OCI-LY3 (cell line): ENCODE measurements at regions not wholly inside any gene's neighbourhood (a gene's known extent, or its start where the extent isn't known, plus 50 kb on each side); places are given as distances from the start of the nearest gene placed in this dataset.
"Not testable (repeated sequence)": the region's sequence is repeated elsewhere in the genome, so short reads cannot be mapped to it uniquely, and the experiment has no call there.

Source experiments
- H2AFZ ChIP-seq: fragments of 200-600, 300-600 bp; shearing (Covaris generic); 2 replicates; pipeline ENCODE4 v1.6.0; 2014; ENCODE audit warnings: antibody characterized with exemption, low read depth, low read length
- H3K27ac ChIP-seq: fragments of 200-600, 300-600 bp; sonication (generic); 2 replicates; pipeline ENCODE4 v1.5.1; 2014; ENCODE audit warnings: mild to moderate bottlenecking, low read length, moderate library complexity, mixed read lengths
- H3K27me3 ChIP-seq: fragments of 200-600, 300-600 bp; sonication (generic); 2 replicates; pipeline ENCODE4 v1.6.1; 2014; ENCODE audit warnings: low read depth, low read length, mixed read lengths
- H3K36me3 ChIP-seq: fragments of 200-600, 300-600 bp; sonication (generic); replicated peaks from 2 replicates; pipeline ENCODE3; 2014; ENCODE audit warnings: low read depth, low read length, mixed read lengths
- H3K4me1 ChIP-seq: fragments of 300-600, 200-600 bp; sonication (generic); 2 replicates; pipeline ENCODE4 v1.6.1; 2014; ENCODE audit warnings: low read length, mixed read lengths
- H3K4me2 ChIP-seq: fragments of 200-600, 300-600 bp; sonication (generic); 2 replicates; pipeline ENCODE4 v1.6.1; 2014; ENCODE audit warnings: low read length, mixed read lengths
- H3K4me3 ChIP-seq: fragments of 300-600, 200-600 bp; sonication (generic); 2 replicates; pipeline ENCODE4 v1.5.1; 2014; ENCODE audit warnings: antibody characterized with exemption, mild to moderate bottlenecking, low read length, moderate library complexity
- H3K79me2 ChIP-seq: fragments of 300-600, 200-600 bp; shearing (Covaris generic); 2 replicates; pipeline ENCODE4 v1.6.1; 2014; ENCODE audit warnings: mild to moderate bottlenecking, low read length, mixed read lengths
- H3K9ac ChIP-seq: fragments of 300-600, 200-600 bp; shearing (Covaris generic); 2 replicates; pipeline ENCODE4 v1.6.0; 2014; ENCODE audit warnings: mild to moderate bottlenecking, low read length, moderate library complexity
- H3K9me3 ChIP-seq: fragments of 200-600, 300-600 bp; shearing (Covaris generic); 2 replicates; pipeline ENCODE4 v1.6.1; 2014; ENCODE audit warnings: low read length, mixed read lengths; ENCODE audit not compliant: insufficient read depth
- H4K20me1 ChIP-seq: fragments of 200-600, 300-600 bp; sonication (generic); 2 replicates; pipeline ENCODE4 v1.6.1; 2016; ENCODE audit warnings: low read length, mixed read lengths; ENCODE audit not compliant: insufficient read depth
- CTCF ChIP-seq: fragments of 200-600, 300-600 bp; sonication (generic); IDR thresholded peaks from 2 replicates; pipeline ENCODE4 v1.5.1; 2014; ENCODE audit warnings: antibody characterized with exemption, low read length, low read depth
- EZH2phosphoT487 ChIP-seq: fragments of 200-600 bp; shearing (Covaris generic); IDR thresholded peaks from 2 replicates; pipeline ENCODE4 v1.6.1; 2018; ENCODE audit warnings: antibody characterized with exemption, mixed run types, low read depth

- no peak overlapping the region for H3K4me3 ChIP-seq
- no peak overlapping the region for H3K4me2 ChIP-seq
- TF ChIP-seq CTCF (no peak), EZH2phosphoT487 (no peak)
- no peaks in the 10 kb centered on the region for H4K20me1 ChIP-seq
- H2AFZ ChIP-seq: no peak overlapping the region
- no peaks in the 10 kb centered on the region for H3K27me3 ChIP-seq
- no peak overlapping the region for H3K9ac ChIP-seq
- H3K27ac ChIP-seq: no peak overlapping the region
- no peaks in the 10 kb centered on the region for H3K4me1 ChIP-seq
- H3K9me3 ChIP-seq: no peaks in the 10 kb centered on the region
- no peaks in the 10 kb centered on the region for H3K36me3 ChIP-seq
- no peaks in the 10 kb centered on the region for H3K79me2 ChIP-seq
These were observed 180.3 kb upstream of the GHR start for GRCh38 chr5:42242881-42243485.

- no peaks in the 10 kb centered on the region for H3K36me3 ChIP-seq
- no peak overlapping the region for H2AFZ ChIP-seq
- H3K27me3 ChIP-seq: no peaks in the 10 kb centered on the region
- H3K9me3 ChIP-seq: no peaks in the 10 kb centered on the region
- H3K9ac ChIP-seq: no peak overlapping the region
- no peak overlapping the region for H3K4me3 ChIP-seq
- H3K79me2 ChIP-seq: no peaks in the 10 kb centered on the region
- TF ChIP-seq EZH2phosphoT487 (no peak), CTCF (no peak)
- no peak overlapping the region for H3K27ac ChIP-seq
- H4K20me1 ChIP-seq: no peaks in the 10 kb centered on the region
- no peaks in the 10 kb centered on the region for H3K4me1 ChIP-seq
- H3K4me2 ChIP-seq: no peak overlapping the region
These were observed 170.9 kb upstream of the GHR start for GRCh38 chr5:42252306-42252705.

- H3K9me3 ChIP-seq, H3K4me3 ChIP-seq, H3K27ac ChIP-seq, H3K36me3 ChIP-seq, H2AFZ ChIP-seq, H3K79me2 ChIP-seq, H3K4me1 ChIP-seq, H4K20me1 ChIP-seq, H3K4me2 ChIP-seq, H3K9ac ChIP-seq, H3K27me3 ChIP-seq: not testable (repeated sequence)
These were observed 163.3 kb upstream of the GHR start for GRCh38 chr5:42259914-42260313.

GRCh38 chr5:42267091-42267490, 156.1 kb upstream of the GHR start:
- Histone ChIP-seq H3K9me3 (no peaks in the 10 kb centered on the region), H3K9ac (no peak overlapping the region), H3K27me3 (no peaks in the 10 kb centered on the region), H2AFZ (no peak overlapping the region), H3K36me3 (no peaks in the 10 kb centered on the region), H4K20me1 (no peaks in the 10 kb centered on the region), H3K79me2 (no peaks in the 10 kb centered on the region), H3K4me1 (no peaks in the 10 kb centered on the region), H3K4me3 (no peak overlapping the region), H3K4me2 (no peak overlapping the region), H3K27ac (no peak overlapping the region)
- TF ChIP-seq CTCF (no peak), EZH2phosphoT487 (no peak)

GRCh38 chr5:42268170-42268569, 155.1 kb upstream of the GHR start:
- not testable (repeated sequence) for H3K9me3 ChIP-seq, H2AFZ ChIP-seq, H3K4me3 ChIP-seq, H3K4me2 ChIP-seq, H3K79me2 ChIP-seq, H3K9ac ChIP-seq, H3K27me3 ChIP-seq, H3K36me3 ChIP-seq, H4K20me1 ChIP-seq, H3K4me1 ChIP-seq, H3K27ac ChIP-seq
